GM10266 (cell line): ENCODE measurements at regions not wholly inside any gene's neighbourhood (a gene's known extent, or its start where the extent isn't known, plus 50 kb on each side); places are given as distances from the start of the nearest gene placed in this dataset.
"Not testable (repeated sequence)": the region's sequence is repeated elsewhere in the genome, so short reads cannot be mapped to it uniquely, and the experiment has no call there.

ENCODE experiments used
- DNase-seq: peaks from one replicate; pipeline ENCODE4 v3.0.0; 2012; ENCODE audit errors: extremely low spot score
- TF ChIP-seq, protein P1 (sequence below): IDR thresholded peaks from 2 replicates; pipeline ENCODE4 v1.5.1; 2012; ENCODE audit warnings: mild to moderate bottlenecking, low read depth; ENCODE audit not compliant: control insufficient read depth, insufficient read depth; ENCODE audit errors: missing control alignments

DNA sequence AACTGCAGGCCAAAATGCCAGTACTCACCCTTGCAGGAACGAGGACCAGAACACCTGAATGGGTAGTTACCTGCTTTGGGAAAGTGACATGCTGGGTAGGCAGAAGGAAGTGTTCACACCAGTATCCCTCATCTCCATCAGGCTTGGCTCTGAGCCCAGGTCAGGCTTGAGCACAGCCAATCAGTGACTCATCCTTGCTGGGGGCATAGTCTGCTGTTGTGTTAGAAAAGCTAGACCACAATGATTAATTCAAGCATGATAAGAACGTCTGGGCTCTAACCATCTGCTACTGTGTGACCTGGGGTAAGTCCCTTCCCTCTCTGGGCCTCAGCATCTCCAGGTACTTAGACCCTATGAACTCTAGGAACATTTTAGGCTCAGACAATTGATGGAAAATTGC is 450.4 kb downstream of the MIAT start:
- DNase-seq = no peak

DNA sequence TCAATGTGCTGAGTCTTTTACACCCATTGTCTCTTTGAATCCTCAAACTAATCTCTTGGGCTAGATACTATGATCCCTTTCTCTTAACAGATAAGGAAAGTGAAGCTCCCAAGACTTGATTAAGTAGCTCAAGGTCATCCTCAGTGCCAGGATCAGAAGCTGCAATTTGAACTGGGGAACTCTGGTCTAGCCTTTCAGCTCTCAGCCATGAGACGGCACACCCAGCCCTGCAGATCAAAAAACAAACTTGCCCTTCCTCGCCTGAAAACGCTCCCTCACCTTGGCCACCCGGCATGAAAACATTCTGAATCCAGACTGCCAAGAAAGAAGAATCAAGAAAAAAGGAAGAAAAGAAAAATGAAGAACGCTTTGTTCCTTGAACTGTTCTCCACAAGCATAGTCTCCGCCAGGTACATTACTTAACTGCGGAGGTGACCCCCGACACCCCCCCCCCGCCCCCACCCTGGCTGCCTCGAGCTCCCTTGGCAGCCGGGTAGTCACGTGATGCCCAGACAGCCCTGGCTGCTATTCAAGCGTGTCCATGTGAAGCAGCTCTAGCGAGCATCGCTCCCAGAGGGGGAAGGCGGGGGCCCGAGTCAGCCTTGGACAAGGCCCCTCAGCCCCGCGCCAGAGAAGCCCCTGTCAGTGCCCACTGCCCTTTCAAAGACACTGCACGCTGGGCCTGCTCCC is 451.2 kb downstream of the MIAT start:
- DNase-seq = no peak
- TF ChIP-seq, protein P1, sequence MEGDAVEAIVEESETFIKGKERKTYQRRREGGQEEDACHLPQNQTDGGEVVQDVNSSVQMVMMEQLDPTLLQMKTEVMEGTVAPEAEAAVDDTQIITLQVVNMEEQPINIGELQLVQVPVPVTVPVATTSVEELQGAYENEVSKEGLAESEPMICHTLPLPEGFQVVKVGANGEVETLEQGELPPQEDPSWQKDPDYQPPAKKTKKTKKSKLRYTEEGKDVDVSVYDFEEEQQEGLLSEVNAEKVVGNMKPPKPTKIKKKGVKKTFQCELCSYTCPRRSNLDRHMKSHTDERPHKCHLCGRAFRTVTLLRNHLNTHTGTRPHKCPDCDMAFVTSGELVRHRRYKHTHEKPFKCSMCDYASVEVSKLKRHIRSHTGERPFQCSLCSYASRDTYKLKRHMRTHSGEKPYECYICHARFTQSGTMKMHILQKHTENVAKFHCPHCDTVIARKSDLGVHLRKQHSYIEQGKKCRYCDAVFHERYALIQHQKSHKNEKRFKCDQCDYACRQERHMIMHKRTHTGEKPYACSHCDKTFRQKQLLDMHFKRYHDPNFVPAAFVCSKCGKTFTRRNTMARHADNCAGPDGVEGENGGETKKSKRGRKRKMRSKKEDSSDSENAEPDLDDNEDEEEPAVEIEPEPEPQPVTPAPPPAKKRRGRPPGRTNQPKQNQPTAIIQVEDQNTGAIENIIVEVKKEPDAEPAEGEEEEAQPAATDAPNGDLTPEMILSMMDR = no peak

More for the DNA sequence above, 450.4 kb downstream of the MIAT start:
- TF ChIP-seq, protein P1 = no peak

GRCh38 chr22:27109406-27109805 is 452.0 kb downstream of the MIAT start:
- DNase-seq = not testable (repeated sequence)

GRCh38 chr22:27110665-27111451 is 453.5 kb downstream of the MIAT start:
- TF ChIP-seq, protein P1 = no peak
- DNase-seq = no peak

GRCh38 chr22:27111796-27112672 is 454.6 kb downstream of the MIAT start:
- DNase-seq = no peak
- TF ChIP-seq, protein P1 = no peak

DNA sequence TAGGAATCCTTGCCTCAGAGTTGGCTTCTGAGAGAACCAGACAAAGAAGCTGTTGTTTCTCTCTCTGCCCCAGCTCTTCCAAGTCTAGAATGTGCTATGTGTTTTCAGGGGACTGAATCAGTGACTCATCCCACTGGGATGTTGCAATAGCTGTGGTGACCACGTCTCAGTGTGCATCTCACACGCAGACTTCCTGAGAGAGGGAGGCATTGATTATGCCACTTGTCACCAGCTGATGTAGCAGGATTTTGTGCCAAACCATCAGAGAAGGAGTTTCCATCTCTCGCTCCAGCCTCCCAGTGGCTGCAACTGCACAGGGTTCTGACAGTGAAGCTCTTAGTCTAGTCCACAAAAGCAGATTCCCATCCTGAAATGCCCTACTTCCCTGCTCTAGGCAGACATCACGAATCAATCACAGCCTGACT is 455.8 kb downstream of the MIAT start:
- TF ChIP-seq, protein P1 = no peak
- DNase-seq = no peak

GRCh38 chr22:27113641-27114040 is 456.3 kb downstream of the MIAT start:
- no peak for DNase-seq
- TF ChIP-seq, protein P1 = no peak
